IMR-90 (cell line): ENCODE measurements at regions not wholly inside any gene's neighbourhood (a gene's known extent, or its start where the extent isn't known, plus 50 kb on each side); places are given as distances from the start of the nearest gene placed in this dataset.

Experiments used
- CHD1 ChIP-seq: IDR thresholded peaks from 2 replicates; pipeline ENCODE4 v1.6.1; 2012; ENCODE audit warnings: low read depth, low read length, improper control_type of control experiment
- MAZ ChIP-seq: IDR thresholded peaks from 2 replicates; pipeline ENCODE4 v1.6.1; 2012; ENCODE audit warnings: low read depth, mild to moderate bottlenecking, low read length, improper control_type of control experiment, moderate library complexity, borderline replicate concordance
- MXI1 ChIP-seq: IDR thresholded peaks from 2 replicates; pipeline ENCODE4 v1.6.1; 2012; ENCODE audit warnings: low read depth, mild to moderate bottlenecking, low read length, moderate library complexity, borderline replicate concordance
- POLR2A ChIP-seq: IDR thresholded peaks from 2 replicates; pipeline ENCODE4 v1.6.1; 2012; ENCODE audit warnings: mild to moderate bottlenecking, low read depth, low read length
- RAD21 ChIP-seq: IDR thresholded peaks from 2 replicates; pipeline ENCODE4 v1.6.1; 2012; ENCODE audit warnings: low read length, improper control_type of control experiment
- RFX5 ChIP-seq: IDR thresholded peaks from 2 replicates; pipeline ENCODE4 v1.8.0; 2012; ENCODE audit warnings: low read depth, mild to moderate bottlenecking, low read length, moderate library complexity
- SMC3 ChIP-seq: fragments of 150-350 bp; IDR thresholded peaks from 2 replicates; pipeline ENCODE4 v1.6.1; 2016; ENCODE audit warnings: low read depth, mild to moderate bottlenecking, antibody characterized with exemption, low read length, moderate library complexity
- TF ChIP-seq, protein P1 (sequence below): conservative IDR thresholded peaks from 2 replicates; pipeline ENCODE4 v1.5.1; 2012; ENCODE audit warnings: mild to moderate bottlenecking, low read depth, low read length, improper control_type of control experiment
- TF ChIP-seq, protein P2 (sequence below): fragments of 150-350 bp; IDR thresholded peaks from 2 replicates; pipeline ENCODE4 v1.6.1; 2017; ENCODE audit warnings: mild to moderate bottlenecking, antibody characterized with exemption, low read length, low read depth
- TF ChIP-seq, protein P3 (sequence below): fragments of 150-350 bp; IDR thresholded peaks from 2 replicates; pipeline ENCODE4 v1.6.1; 2016; ENCODE audit warnings: low read depth, mild to moderate bottlenecking, low read length, moderate library complexity, borderline replicate concordance

DNA sequence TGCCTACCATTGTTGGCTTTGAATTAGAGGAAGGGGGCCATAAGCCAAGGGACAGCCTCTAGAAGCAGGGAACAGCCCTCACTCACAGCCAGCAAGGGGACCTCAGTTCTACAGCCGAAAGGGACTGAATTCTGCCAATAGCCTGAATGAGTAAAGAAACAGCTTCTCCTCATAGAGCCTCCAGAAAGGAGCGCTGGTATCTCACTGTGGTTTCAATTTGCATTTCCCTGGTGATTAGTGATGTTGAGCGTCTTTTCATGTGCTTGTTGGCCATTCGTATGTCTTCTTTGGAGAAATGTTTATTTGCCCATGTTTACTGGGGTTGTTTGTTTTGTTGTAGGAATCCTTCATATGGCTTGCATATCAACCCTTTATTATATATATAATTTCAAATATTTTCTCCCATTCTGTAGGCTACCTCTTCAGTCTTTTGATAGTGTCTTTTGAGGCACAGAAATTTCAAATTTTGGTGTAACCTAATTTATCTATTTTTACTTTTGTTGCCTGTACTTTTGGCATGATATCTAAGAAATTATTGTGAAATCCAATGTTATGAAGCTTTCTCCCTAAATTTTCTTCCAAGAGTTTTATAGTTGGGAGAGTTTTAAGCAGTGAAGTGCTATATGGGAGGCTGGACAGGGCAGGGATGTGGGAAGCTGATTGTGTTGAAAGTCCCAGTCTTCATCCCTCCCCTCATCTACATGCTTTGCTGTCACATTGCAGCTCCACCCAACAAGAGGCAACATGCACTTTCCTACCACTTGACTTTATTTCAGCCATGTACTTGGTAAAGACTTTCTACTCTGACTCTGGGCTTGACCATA lies 57.1 kb upstream of the GPCPD1 start:
- TF ChIP-seq, protein P1, sequence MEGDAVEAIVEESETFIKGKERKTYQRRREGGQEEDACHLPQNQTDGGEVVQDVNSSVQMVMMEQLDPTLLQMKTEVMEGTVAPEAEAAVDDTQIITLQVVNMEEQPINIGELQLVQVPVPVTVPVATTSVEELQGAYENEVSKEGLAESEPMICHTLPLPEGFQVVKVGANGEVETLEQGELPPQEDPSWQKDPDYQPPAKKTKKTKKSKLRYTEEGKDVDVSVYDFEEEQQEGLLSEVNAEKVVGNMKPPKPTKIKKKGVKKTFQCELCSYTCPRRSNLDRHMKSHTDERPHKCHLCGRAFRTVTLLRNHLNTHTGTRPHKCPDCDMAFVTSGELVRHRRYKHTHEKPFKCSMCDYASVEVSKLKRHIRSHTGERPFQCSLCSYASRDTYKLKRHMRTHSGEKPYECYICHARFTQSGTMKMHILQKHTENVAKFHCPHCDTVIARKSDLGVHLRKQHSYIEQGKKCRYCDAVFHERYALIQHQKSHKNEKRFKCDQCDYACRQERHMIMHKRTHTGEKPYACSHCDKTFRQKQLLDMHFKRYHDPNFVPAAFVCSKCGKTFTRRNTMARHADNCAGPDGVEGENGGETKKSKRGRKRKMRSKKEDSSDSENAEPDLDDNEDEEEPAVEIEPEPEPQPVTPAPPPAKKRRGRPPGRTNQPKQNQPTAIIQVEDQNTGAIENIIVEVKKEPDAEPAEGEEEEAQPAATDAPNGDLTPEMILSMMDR: no peak
- TF ChIP-seq POLR2A: no peak
- no peak for TF ChIP-seq MAZ
- TF ChIP-seq, protein P2, sequence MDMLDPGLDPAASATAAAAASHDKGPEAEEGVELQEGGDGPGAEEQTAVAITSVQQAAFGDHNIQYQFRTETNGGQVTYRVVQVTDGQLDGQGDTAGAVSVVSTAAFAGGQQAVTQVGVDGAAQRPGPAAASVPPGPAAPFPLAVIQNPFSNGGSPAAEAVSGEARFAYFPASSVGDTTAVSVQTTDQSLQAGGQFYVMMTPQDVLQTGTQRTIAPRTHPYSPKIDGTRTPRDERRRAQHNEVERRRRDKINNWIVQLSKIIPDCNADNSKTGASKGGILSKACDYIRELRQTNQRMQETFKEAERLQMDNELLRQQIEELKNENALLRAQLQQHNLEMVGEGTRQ: no peak
- no peak for TF ChIP-seq RFX5
- TF ChIP-seq CHD1: no peak
- TF ChIP-seq MXI1: no peak
- TF ChIP-seq SMC3: no peak
- TF ChIP-seq, protein P3, sequence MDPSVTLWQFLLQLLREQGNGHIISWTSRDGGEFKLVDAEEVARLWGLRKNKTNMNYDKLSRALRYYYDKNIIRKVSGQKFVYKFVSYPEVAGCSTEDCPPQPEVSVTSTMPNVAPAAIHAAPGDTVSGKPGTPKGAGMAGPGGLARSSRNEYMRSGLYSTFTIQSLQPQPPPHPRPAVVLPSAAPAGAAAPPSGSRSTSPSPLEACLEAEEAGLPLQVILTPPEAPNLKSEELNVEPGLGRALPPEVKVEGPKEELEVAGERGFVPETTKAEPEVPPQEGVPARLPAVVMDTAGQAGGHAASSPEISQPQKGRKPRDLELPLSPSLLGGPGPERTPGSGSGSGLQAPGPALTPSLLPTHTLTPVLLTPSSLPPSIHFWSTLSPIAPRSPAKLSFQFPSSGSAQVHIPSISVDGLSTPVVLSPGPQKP: no peak
- no peak for TF ChIP-seq RAD21
